NOMO-1 treated with DMSO at 0.1 percent for 48 hours (cell line): ENCODE measurements at regions not wholly inside any gene's neighbourhood (a gene's known extent, or its start where the extent isn't known, plus 50 kb on each side); places are given as distances from the start of the nearest gene placed in this dataset.

ENCODE experiments used
- DNase-seq: peaks from one replicate; lab custom pipeline; 2025; ENCODE audit not compliant: unreplicated experiment; lab: John Stamatoyannopoulos, UW

- DNase-seq, result no peak
Observed at GRCh38 chr16:86899757-86900156, 321.4 kb downstream of the FOXL1 start.

- no peak for DNase-seq
Observed at GRCh38 chr16:86901483-86901882, 323.1 kb downstream of the FOXL1 start.

- DNase-seq, result no peak
Observed at GRCh38 chr16:86902656-86903001, 324.3 kb downstream of the FOXL1 start.

- no peak for DNase-seq
Observed at GRCh38 chr16:86903068-86903467, 324.7 kb downstream of the FOXL1 start.

GRCh38 chr16:86905302-86905701, 327.0 kb downstream of the FOXL1 start:
- DNase-seq, result no peak

- DNase-seq, result no peak
Observed at GRCh38 chr16:86906623-86907022, 328.3 kb downstream of the FOXL1 start.

- DNase-seq, result no peak
Observed at GRCh38 chr16:86909359-86910160, 331.2 kb downstream of the FOXL1 start.

- no peak for DNase-seq
Observed at GRCh38 chr16:86910161-86910769, 331.9 kb downstream of the FOXL1 start.

- DNase-seq, result peak; percentile 5
Observed at GRCh38 chr16:86911437-86911958, 333.1 kb downstream of the FOXL1 start.

- DNase-seq, result no peak
Observed at GRCh38 chr16:86913886-86914285, 335.5 kb downstream of the FOXL1 start.

GRCh38 chr16:86914876-86915717, 336.7 kb downstream of the FOXL1 start:
- no peak for DNase-seq

GRCh38 chr16:86917471-86918365, 339.4 kb downstream of the FOXL1 start:
- no peak for DNase-seq

- DNase-seq, result no peak
Observed at GRCh38 chr16:86918637-86919036, 340.3 kb downstream of the FOXL1 start.

GRCh38 chr16:86919078-86919477, 340.7 kb downstream of the FOXL1 start:
- no peak for DNase-seq

GRCh38 chr16:86919578-86920305, 341.4 kb downstream of the FOXL1 start:
- DNase-seq, result no peak

GRCh38 chr16:86921289-86921688, 342.9 kb downstream of the FOXL1 start:
- no peak for DNase-seq

GRCh38 chr16:86922311-86922710, 344.0 kb downstream of the FOXL1 start:
- no peak for DNase-seq

GRCh38 chr16:86923656-86924055, 345.3 kb downstream of the FOXL1 start:
- DNase-seq, result no peak

GRCh38 chr16:86924537-86924936, 346.2 kb downstream of the FOXL1 start:
- no peak for DNase-seq
